ENCODE measurements at regions not wholly inside any gene's neighbourhood (a gene's known extent, or its start where the extent isn't known, plus 50 kb on each side); places are given as distances from the start of the nearest gene placed in this dataset.

GRCh38 chr20:50269091-50270033 lies 78.7 kb downstream of the CEBPB start:
- Histone ChIP-seq H3K4me1 (ENCODE audit: insufficient read depth, low read length, severe bottlenecking) (no peaks in the 10 kb centered on the region), H3K27me3 (ENCODE audit: insufficient read depth, low read length) (peaks cover 17% of the 10 kb centered on the region), H2AFZ (ENCODE audit: low read length) (no peak overlapping the region), H3K36me3 (ENCODE audit: insufficient read depth, low read length) (no peaks in the 10 kb centered on the region), H3K9ac (ENCODE audit: low read length) (no peak overlapping the region), H4K20me1 (ENCODE audit: insufficient read depth, low read length) (no peaks in the 10 kb centered on the region), H3K4me2 (ENCODE audit: low read length) (no peak overlapping the region), H3K9me2 (ENCODE audit: low read depth, low read length) (no peaks in the 10 kb centered on the region), H3K9me3 (ENCODE audit: low read length) (no peaks in the 10 kb centered on the region), H3K79me2 (ENCODE audit: insufficient read depth, low read length) (no peaks in the 10 kb centered on the region), H3F3A (ENCODE audit: insufficient read depth, low read length) (no peaks in the 10 kb centered on the region), H3K27ac (ENCODE audit: low read depth, low read length, poor library complexity, severe bottlenecking) (no peak overlapping the region), H3K4me3 (ENCODE audit: low read depth, low read length, poor library complexity, severe bottlenecking) (no peak overlapping the region)
- TF ChIP-seq EZH2 (IDR thresholded peaks at IDR 0.05; ENCODE audit: borderline replicate concordance, low read length) = no peak
- TF ChIP-seq CTCF (IDR thresholded peaks at IDR 0.05; ENCODE audit: low read length) = no peak

GRCh38 chr20:50270034-50270395 lies 79.4 kb downstream of the CEBPB start:
- TF ChIP-seq EZH2 (IDR thresholded peaks at IDR 0.05; ENCODE audit: borderline replicate concordance, low read length) = no peak
- no peak for TF ChIP-seq CTCF (IDR thresholded peaks at IDR 0.05; ENCODE audit: low read length)
- no peak overlapping the region for H3K4me3 ChIP-seq (ENCODE audit: low read depth, low read length, poor library complexity, severe bottlenecking)

GRCh38 chr20:50270569-50270968 lies 79.9 kb downstream of the CEBPB start:
- Histone ChIP-seq H3K27ac (ENCODE audit: low read depth, low read length, poor library complexity, severe bottlenecking) (no peak overlapping the region), H4K20me1 (ENCODE audit: insufficient read depth, low read length) (no peaks in the 10 kb centered on the region), H3K4me3 (ENCODE audit: low read depth, low read length, poor library complexity, severe bottlenecking) (no peak overlapping the region), H3K79me2 (ENCODE audit: insufficient read depth, low read length) (no peaks in the 10 kb centered on the region), H3K9me2 (ENCODE audit: low read depth, low read length) (no peaks in the 10 kb centered on the region), H3K4me1 (ENCODE audit: insufficient read depth, low read length, severe bottlenecking) (no peaks in the 10 kb centered on the region), H3K9ac (ENCODE audit: low read length) (no peak overlapping the region), H3K9me3 (ENCODE audit: low read length) (no peaks in the 10 kb centered on the region), H3K27me3 (ENCODE audit: insufficient read depth, low read length) (peaks cover 23% of the 10 kb centered on the region), H3K36me3 (ENCODE audit: insufficient read depth, low read length) (no peaks in the 10 kb centered on the region), H3F3A (ENCODE audit: insufficient read depth, low read length) (no peaks in the 10 kb centered on the region), H2AFZ (ENCODE audit: low read length) (no peak overlapping the region), H3K4me2 (ENCODE audit: low read length) (no peak overlapping the region)
- TF ChIP-seq CTCF (IDR thresholded peaks at IDR 0.05; ENCODE audit: low read length) = no peak
- TF ChIP-seq EZH2 (IDR thresholded peaks at IDR 0.05; ENCODE audit: borderline replicate concordance, low read length) = no peak

More at GRCh38 chr20:50270034-50270395, 79.4 kb downstream of the CEBPB start:
- Histone ChIP-seq H3K9ac (ENCODE audit: low read length) (no peak overlapping the region), H3F3A (ENCODE audit: insufficient read depth, low read length) (no peaks in the 10 kb centered on the region), H3K27me3 (ENCODE audit: insufficient read depth, low read length) (peaks cover 21% of the 10 kb centered on the region), H3K36me3 (ENCODE audit: insufficient read depth, low read length) (no peaks in the 10 kb centered on the region), H4K20me1 (ENCODE audit: insufficient read depth, low read length) (no peaks in the 10 kb centered on the region), H2AFZ (ENCODE audit: low read length) (no peak overlapping the region), H3K9me3 (ENCODE audit: low read length) (no peaks in the 10 kb centered on the region), H3K9me2 (ENCODE audit: low read depth, low read length) (no peaks in the 10 kb centered on the region), H3K27ac (ENCODE audit: low read depth, low read length, poor library complexity, severe bottlenecking) (no peak overlapping the region), H3K4me2 (ENCODE audit: low read length) (no peak overlapping the region), H3K79me2 (ENCODE audit: insufficient read depth, low read length) (no peaks in the 10 kb centered on the region), H3K4me1 (ENCODE audit: insufficient read depth, low read length, severe bottlenecking) (no peaks in the 10 kb centered on the region)
